ENCODE measurements at regions not wholly inside any gene's neighbourhood (a gene's known extent, or its start where the extent isn't known, plus 50 kb on each side); places are given as distances from the start of the nearest gene placed in this dataset.

DNA sequence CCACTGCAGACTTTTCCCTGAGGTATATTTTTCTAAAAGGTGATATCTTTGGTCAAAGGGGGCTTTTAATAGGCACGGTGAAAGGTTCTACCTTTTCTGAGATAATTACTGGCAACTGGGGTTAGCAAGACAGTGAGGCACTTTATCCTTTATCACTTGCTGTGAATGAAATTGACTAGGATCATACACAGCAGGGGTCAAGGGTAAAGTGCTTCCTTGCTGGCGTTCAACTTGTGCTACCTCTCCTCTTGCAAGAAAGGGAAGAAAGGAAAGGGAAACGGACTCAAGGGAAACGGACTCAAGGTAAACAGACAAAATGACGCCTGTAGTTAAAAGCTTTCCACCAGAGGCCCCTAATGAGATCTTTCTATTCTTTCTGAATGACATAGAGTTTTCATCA, 78.6 kb upstream of the RAPGEF2 start:
- CTCF ChIA-PET, result no interaction called here
- TF ChIP-seq SIN3A (IDR thresholded peaks at IDR 0.05; ENCODE audit: borderline replicate concordance, low read depth, low read length) (no peak), SMC3 (IDR thresholded peaks at IDR 0.05; ENCODE audit: low read depth, low read length) (no peak), GATA2 (CRISPR knock-in tag; IDR thresholded peaks at IDR 0.05) (no peak)
- TF ChIP-seq, protein P1, sequence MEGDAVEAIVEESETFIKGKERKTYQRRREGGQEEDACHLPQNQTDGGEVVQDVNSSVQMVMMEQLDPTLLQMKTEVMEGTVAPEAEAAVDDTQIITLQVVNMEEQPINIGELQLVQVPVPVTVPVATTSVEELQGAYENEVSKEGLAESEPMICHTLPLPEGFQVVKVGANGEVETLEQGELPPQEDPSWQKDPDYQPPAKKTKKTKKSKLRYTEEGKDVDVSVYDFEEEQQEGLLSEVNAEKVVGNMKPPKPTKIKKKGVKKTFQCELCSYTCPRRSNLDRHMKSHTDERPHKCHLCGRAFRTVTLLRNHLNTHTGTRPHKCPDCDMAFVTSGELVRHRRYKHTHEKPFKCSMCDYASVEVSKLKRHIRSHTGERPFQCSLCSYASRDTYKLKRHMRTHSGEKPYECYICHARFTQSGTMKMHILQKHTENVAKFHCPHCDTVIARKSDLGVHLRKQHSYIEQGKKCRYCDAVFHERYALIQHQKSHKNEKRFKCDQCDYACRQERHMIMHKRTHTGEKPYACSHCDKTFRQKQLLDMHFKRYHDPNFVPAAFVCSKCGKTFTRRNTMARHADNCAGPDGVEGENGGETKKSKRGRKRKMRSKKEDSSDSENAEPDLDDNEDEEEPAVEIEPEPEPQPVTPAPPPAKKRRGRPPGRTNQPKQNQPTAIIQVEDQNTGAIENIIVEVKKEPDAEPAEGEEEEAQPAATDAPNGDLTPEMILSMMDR (IDR thresholded peaks at IDR 0.05), result no peak
- TF ChIP-seq, protein P2, sequence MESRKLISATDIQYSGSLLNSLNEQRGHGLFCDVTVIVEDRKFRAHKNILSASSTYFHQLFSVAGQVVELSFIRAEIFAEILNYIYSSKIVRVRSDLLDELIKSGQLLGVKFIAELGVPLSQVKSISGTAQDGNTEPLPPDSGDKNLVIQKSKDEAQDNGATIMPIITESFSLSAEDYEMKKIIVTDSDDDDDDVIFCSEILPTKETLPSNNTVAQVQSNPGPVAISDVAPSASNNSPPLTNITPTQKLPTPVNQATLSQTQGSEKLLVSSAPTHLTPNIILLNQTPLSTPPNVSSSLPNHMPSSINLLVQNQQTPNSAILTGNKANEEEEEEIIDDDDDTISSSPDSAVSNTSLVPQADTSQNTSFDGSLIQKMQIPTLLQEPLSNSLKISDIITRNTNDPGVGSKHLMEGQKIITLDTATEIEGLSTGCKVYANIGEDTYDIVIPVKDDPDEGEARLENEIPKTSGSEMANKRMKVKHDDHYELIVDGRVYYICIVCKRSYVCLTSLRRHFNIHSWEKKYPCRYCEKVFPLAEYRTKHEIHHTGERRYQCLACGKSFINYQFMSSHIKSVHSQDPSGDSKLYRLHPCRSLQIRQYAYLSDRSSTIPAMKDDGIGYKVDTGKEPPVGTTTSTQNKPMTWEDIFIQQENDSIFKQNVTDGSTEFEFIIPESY (IDR thresholded peaks at IDR 0.05; ENCODE audit: borderline replicate concordance, low read depth), result no peak
- Histone ChIP-seq H3K36me3 (replicated peaks in 1 of 2; ENCODE audit: control insufficient read depth in 1 of 2, insufficient read depth in 2 of 2, low read length in 1 of 2) (no peaks in the 10 kb centered on the region), H3K4me2 (no peak overlapping the region), H3K9me3 (no peaks in the 10 kb centered on the region), H3F3A (replicated peaks; ENCODE audit: insufficient read depth) (no peaks in the 10 kb centered on the region), H3K27me3 (ENCODE audit: insufficient read depth) (no peaks in the 10 kb centered on the region), H3K9me2 (no peaks in the 10 kb centered on the region), H3K27ac (ENCODE audit: low read depth in 2 of 2, low read length in 1 of 2) (no peak overlapping the region), H3K79me2 (ENCODE audit: insufficient read depth) (no peaks in the 10 kb centered on the region), H3K4me1 (ENCODE audit: control insufficient read depth in 1 of 2, insufficient read depth in 2 of 2, low read depth in 1 of 2, low read length in 1 of 2) (peaks cover 0 to 22% of the 10 kb centered on the region in 2 experiments; a peak in 2 of 4 replicates), H2AFZ (ENCODE audit: low read depth) (no peak overlapping the region), H4K20me1 (ENCODE audit: insufficient read depth) (no peaks in the 10 kb centered on the region), H3K4me3 (ENCODE audit: low read depth in 2 of 2, low read length in 1 of 2) (no peak overlapping the region), H3K9ac (no peak overlapping the region)
- POLR2A ChIA-PET, result no interaction called here
- 88% methylated on average over 5 of the region's 5 CpGs for WGBS (ENCODE audit: low lambda C conversion rate)
- DNase-seq, result no peak

DNA sequence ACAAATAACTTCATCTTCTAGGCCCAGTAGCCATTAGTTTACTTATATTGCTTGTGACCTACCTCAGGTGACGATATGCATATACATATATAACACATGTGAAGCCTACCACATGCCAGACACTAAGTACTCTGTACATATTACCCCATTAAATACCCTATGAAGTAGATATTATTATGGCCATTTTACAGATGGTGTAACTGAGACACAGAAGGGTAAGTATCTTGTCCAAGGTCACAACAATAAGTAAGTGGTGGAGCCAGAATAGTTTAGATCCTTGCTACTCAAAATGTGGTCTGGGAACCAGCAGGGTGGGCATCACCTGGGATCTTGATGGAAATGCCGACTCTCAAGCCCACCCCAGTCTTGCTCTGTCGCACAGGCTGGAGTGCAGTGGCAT, 78.1 kb upstream of the RAPGEF2 start:
- H3K9ac ChIP-seq, result no peak overlapping the region
- no peak overlapping the region for H2AFZ ChIP-seq (ENCODE audit: low read depth)
- ChIA-PET CTCF (no interaction called here), POLR2A (no interaction called here)
- no peak for DNase-seq
- 87% methylated on average over 3 of the region's 3 CpGs for WGBS (ENCODE audit: low lambda C conversion rate)
- no peaks in the 10 kb centered on the region for H3F3A ChIP-seq (replicated peaks; ENCODE audit: insufficient read depth)
- no peaks in the 10 kb centered on the region for H3K9me3 ChIP-seq
- no peak overlapping the region for H3K4me2 ChIP-seq
- TF ChIP-seq TCF12 (IDR thresholded peaks at IDR 0.05) (no peak), NRF1 (IDR thresholded peaks at IDR 0.05; ENCODE audit: low read depth, low read length) (no peak), TAF1 (IDR thresholded peaks at IDR 0.05; ENCODE audit: borderline replicate concordance, low read depth, low read length) (no peak), FOXJ3 (CRISPR knock-in tag; IDR thresholded peaks at IDR 0.05) (no peak)
- H3K79me2 ChIP-seq (ENCODE audit: insufficient read depth), result no peaks in the 10 kb centered on the region
- no peaks in the 10 kb centered on the region for H3K9me2 ChIP-seq
- peaks cover 0 to 22% of the 10 kb centered on the region in 2 experiments; a peak in 2 of 4 replicates for H3K4me1 ChIP-seq (ENCODE audit: control insufficient read depth in 1 of 2, insufficient read depth in 2 of 2, low read depth in 1 of 2, low read length in 1 of 2)
- H3K27ac ChIP-seq (ENCODE audit: low read depth in 2 of 2, low read length in 1 of 2), result no peak overlapping the region
- H3K4me3 ChIP-seq (ENCODE audit: low read depth in 2 of 2, low read length in 1 of 2), result no peak overlapping the region
- no peaks in the 10 kb centered on the region for H4K20me1 ChIP-seq (ENCODE audit: insufficient read depth)
- H3K27me3 ChIP-seq (ENCODE audit: insufficient read depth), result no peaks in the 10 kb centered on the region
- no peaks in the 10 kb centered on the region for H3K36me3 ChIP-seq (replicated peaks in 1 of 2; ENCODE audit: control insufficient read depth in 1 of 2, insufficient read depth in 2 of 2, low read length in 1 of 2)

All from SK-N-SH (cell line).